ENCODE measurements at regions not wholly inside any gene's neighbourhood (a gene's known extent, or its start where the extent isn't known, plus 50 kb on each side); places are given as distances from the start of the nearest gene placed in this dataset.

DNA sequence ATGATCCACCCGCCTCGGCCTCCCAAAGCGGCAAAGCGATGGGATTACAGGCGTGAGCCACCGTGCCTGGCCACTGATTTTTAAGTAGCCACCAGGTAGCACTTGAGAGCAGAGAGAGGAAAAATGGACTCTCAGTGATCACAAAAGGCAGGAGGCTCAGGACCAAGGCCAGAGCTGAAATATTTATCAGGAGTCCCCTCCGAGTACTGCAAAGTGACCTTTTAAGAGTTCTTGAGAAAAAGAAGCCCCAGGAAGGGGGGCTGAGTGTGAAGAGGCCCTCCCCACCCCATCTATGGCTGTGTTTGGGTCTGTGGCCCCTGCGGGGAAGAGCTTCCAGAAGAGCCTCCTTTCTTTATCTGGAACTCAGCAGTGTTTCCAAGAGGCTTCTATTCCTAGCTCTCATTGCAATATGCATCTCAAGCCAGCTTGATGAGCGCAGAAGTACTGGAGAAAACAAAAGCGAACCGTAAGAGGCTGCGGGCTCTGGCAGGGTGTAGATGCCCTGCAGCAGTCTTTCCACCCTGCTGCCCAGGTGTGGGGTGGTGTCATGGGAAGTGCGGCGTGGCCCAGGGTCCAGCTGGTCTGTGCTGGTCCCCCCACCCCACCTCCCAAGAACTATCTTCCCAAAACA lies 75.5 kb upstream of the CDK20 start:
- Histone ChIP-seq H2AFZ (ENCODE audit: low read depth, low read length) (no peak overlapping the region), H3K4me2 (ENCODE audit: low read length) (no peak overlapping the region), H3F3A (ENCODE audit: insufficient read depth, low read length, poor library complexity, severe bottlenecking) (no peaks in the 10 kb centered on the region), H3K9me3 (ENCODE audit: low read length) (no peaks in the 10 kb centered on the region), H3K79me2 (replicated peaks; ENCODE audit: insufficient read depth, low read length) (no peaks in the 10 kb centered on the region), H3K27ac (ENCODE audit: low read length) (no peak overlapping the region), H3K36me3 (ENCODE audit: insufficient read depth, low read length) (no peaks in the 10 kb centered on the region), H4K20me1 (ENCODE audit: insufficient read depth) (no peaks in the 10 kb centered on the region), H3K27me3 (ENCODE audit: insufficient read depth, low read depth, low read length) (no peaks in the 10 kb centered on the region), H3K9ac (ENCODE audit: low read length) (no peak overlapping the region), H3K4me3 (ENCODE audit: low read length) (no peak overlapping the region), H3K9me2 (ENCODE audit: insufficient read depth, low read length) (no peaks in the 10 kb centered on the region)
- TF ChIP-seq, protein P1, sequence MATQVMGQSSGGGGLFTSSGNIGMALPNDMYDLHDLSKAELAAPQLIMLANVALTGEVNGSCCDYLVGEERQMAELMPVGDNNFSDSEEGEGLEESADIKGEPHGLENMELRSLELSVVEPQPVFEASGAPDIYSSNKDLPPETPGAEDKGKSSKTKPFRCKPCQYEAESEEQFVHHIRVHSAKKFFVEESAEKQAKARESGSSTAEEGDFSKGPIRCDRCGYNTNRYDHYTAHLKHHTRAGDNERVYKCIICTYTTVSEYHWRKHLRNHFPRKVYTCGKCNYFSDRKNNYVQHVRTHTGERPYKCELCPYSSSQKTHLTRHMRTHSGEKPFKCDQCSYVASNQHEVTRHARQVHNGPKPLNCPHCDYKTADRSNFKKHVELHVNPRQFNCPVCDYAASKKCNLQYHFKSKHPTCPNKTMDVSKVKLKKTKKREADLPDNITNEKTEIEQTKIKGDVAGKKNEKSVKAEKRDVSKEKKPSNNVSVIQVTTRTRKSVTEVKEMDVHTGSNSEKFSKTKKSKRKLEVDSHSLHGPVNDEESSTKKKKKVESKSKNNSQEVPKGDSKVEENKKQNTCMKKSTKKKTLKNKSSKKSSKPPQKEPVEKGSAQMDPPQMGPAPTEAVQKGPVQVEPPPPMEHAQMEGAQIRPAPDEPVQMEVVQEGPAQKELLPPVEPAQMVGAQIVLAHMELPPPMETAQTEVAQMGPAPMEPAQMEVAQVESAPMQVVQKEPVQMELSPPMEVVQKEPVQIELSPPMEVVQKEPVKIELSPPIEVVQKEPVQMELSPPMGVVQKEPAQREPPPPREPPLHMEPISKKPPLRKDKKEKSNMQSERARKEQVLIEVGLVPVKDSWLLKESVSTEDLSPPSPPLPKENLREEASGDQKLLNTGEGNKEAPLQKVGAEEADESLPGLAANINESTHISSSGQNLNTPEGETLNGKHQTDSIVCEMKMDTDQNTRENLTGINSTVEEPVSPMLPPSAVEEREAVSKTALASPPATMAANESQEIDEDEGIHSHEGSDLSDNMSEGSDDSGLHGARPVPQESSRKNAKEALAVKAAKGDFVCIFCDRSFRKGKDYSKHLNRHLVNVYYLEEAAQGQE (IDR thresholded peaks at IDR 0.05; ENCODE audit: borderline replicate concordance), result no peak
- no peak for TF ChIP-seq RAD21 (conservative IDR thresholded peaks at IDR 0.05)
- no peak for TF ChIP-seq TAF1 (IDR thresholded peaks at IDR 0.05; ENCODE audit: low read depth)
- no peak for TF ChIP-seq EZH2 (IDR thresholded peaks at IDR 0.05; ENCODE audit: borderline replicate concordance, insufficient read depth, low read length, poor library complexity, severe bottlenecking)
- no peak for TF ChIP-seq EP300 (conservative IDR thresholded peaks at IDR 0.05; ENCODE audit: poor library complexity, severe bottlenecking)
- no peak for TF ChIP-seq SMC3 (conservative IDR thresholded peaks at IDR 0.05; ENCODE audit: poor library complexity)
- no peak for TF ChIP-seq MXI1 (conservative IDR thresholded peaks at IDR 0.05; ENCODE audit: poor library complexity, severe bottlenecking)
- TF ChIP-seq CTCF (IDR thresholded peaks at IDR 0.05; ENCODE audit: poor library complexity, severe bottlenecking), result no peak
- no peak for TF ChIP-seq POLR2AphosphoS5 (IDR thresholded peaks at IDR 0.05)

DNA sequence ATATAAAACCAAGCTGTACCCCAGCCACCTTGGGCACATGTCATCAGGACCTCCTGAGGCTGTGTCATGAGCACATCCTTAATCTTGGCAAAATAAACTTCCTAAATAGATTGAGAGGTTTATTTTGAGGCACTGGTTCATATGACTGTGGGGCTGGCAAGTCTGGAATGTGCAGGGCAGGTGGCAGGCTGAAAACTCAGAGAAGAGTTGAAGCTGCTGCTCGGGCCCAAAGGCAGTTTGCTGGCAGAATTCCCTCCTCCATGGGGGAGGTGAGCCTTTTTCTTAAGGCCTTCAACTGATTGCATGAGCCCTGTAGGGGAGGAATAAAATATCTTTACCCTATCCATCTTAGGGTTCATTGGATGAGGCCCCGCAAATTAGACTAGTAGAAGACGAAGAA lies 72.2 kb upstream of the CDK20 start:
- H3F3A ChIP-seq (ENCODE audit: insufficient read depth, low read length, poor library complexity, severe bottlenecking), result no peaks in the 10 kb centered on the region
- no peaks in the 10 kb centered on the region for H3K9me2 ChIP-seq (ENCODE audit: insufficient read depth, low read length)
- no peaks in the 10 kb centered on the region for H3K36me3 ChIP-seq (ENCODE audit: insufficient read depth, low read length)
- no peak overlapping the region for H2AFZ ChIP-seq (ENCODE audit: low read depth, low read length)
- no peaks in the 10 kb centered on the region for H3K27me3 ChIP-seq (ENCODE audit: insufficient read depth, low read depth, low read length)
- no peak overlapping the region for H3K9ac ChIP-seq (ENCODE audit: low read length)
- no peaks in the 10 kb centered on the region for H3K79me2 ChIP-seq (replicated peaks; ENCODE audit: insufficient read depth, low read length)
- H3K27ac ChIP-seq (ENCODE audit: low read length), result no peak overlapping the region
- no peak overlapping the region for H3K4me2 ChIP-seq (ENCODE audit: low read length)
- H3K9me3 ChIP-seq (ENCODE audit: low read length), result no peaks in the 10 kb centered on the region
- H3K4me3 ChIP-seq (ENCODE audit: low read length), result no peak overlapping the region
- no peaks in the 10 kb centered on the region for H4K20me1 ChIP-seq (ENCODE audit: insufficient read depth)
- TF ChIP-seq MXI1 (conservative IDR thresholded peaks at IDR 0.05; ENCODE audit: poor library complexity, severe bottlenecking), result no peak
- TF ChIP-seq EZH2 (IDR thresholded peaks at IDR 0.05; ENCODE audit: borderline replicate concordance, insufficient read depth, low read length, poor library complexity, severe bottlenecking), result no peak
- TF ChIP-seq RAD21 (conservative IDR thresholded peaks at IDR 0.05), result no peak
- TF ChIP-seq TAF1 (IDR thresholded peaks at IDR 0.05; ENCODE audit: low read depth), result no peak
- no peak for TF ChIP-seq POLR2AphosphoS5 (IDR thresholded peaks at IDR 0.05)
- TF ChIP-seq, protein P1 (IDR thresholded peaks at IDR 0.05; ENCODE audit: borderline replicate concordance), result no peak
- TF ChIP-seq EP300 (conservative IDR thresholded peaks at IDR 0.05; ENCODE audit: poor library complexity, severe bottlenecking), result no peak
- TF ChIP-seq SMC3 (conservative IDR thresholded peaks at IDR 0.05; ENCODE audit: poor library complexity), result no peak
- no peak for TF ChIP-seq CTCF (IDR thresholded peaks at IDR 0.05; ENCODE audit: poor library complexity, severe bottlenecking)
